NB4 (cell line): ENCODE measurements at regions not wholly inside any gene's neighbourhood (a gene's known extent, or its start where the extent isn't known, plus 50 kb on each side); places are given as distances from the start of the nearest gene placed in this dataset.

Source experiments
- DNase-seq: peaks from one replicate; pipeline ENCODE4 v3.0.0; 2010; ENCODE audit warnings: low read depth
- H3K4me3 ChIP-seq: one replicate; pipeline ENCODE4 v1.5.1; 2011; ENCODE audit warnings: mild to moderate bottlenecking, low read depth, low read length, moderate library complexity
- MYC ChIP-seq: IDR thresholded peaks from 2 replicates; pipeline ENCODE4 v1.6.1; 2011; ENCODE audit warnings: low read depth, low read length
- POLR2A ChIP-seq: IDR thresholded peaks from 2 replicates; pipeline ENCODE4 v1.6.1; 2011; ENCODE audit warnings: mild to moderate bottlenecking; ENCODE audit not compliant: insufficient read length; ENCODE audit errors: extremely low read depth
- TF ChIP-seq, protein P1 (sequence below): IDR thresholded peaks from one replicate; pipeline ENCODE4 v1.5.1; 2012; ENCODE audit warnings: low read depth, low read length
- TF ChIP-seq, protein P2 (sequence below): IDR thresholded peaks from 2 replicates; pipeline ENCODE4 v1.6.1; 2011; ENCODE audit warnings: low read depth, low read length

DNA sequence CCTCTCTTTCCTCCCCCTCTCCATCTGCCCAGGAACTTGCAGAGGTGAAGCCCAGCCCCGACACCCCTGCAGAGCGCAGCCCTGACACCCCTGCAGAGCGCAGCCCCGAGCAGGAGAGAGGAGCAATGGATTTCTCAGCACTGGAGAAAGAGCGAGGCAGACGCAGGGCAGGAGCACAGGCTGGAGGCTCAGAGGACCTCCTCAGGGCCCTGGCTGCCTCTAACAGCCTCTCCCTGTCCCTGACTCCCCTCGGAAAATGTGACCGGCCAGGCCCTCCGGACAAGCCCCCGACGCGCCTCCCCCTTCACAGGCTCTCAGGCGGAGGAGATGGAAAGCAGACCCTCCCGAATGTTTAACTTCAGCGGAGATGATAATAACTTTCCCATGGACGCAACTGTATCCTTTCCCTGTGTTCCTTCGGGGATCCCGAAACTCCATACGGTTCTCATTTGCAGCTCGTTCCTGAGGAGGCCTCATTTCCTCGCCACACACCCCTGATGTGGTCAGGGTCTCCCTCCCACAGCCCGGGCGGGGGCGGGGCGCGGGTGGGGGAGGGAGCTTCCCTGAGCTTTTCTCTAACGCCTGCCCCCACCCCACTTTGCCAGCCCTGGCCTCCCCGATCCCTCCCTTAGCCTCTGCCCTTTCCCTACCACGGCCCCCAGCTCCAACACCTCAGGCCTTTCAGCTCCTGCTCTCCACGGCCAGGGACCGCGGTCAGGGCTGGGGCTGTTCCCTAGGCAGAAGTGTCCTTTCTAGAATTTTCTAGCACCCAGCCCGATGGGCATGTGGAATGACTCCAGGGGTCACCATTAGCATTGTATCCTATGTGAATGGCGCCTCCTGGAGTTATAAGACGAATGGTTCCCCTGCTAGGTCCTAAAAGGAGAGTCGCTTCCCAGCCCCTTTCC lies 201.1 kb upstream of the BCOR start:
- DNase-seq: peak; percentile 41
- H3K4me3 ChIP-seq: no peak overlapping the region
- TF ChIP-seq POLR2A: no peak
- TF ChIP-seq, protein P1, sequence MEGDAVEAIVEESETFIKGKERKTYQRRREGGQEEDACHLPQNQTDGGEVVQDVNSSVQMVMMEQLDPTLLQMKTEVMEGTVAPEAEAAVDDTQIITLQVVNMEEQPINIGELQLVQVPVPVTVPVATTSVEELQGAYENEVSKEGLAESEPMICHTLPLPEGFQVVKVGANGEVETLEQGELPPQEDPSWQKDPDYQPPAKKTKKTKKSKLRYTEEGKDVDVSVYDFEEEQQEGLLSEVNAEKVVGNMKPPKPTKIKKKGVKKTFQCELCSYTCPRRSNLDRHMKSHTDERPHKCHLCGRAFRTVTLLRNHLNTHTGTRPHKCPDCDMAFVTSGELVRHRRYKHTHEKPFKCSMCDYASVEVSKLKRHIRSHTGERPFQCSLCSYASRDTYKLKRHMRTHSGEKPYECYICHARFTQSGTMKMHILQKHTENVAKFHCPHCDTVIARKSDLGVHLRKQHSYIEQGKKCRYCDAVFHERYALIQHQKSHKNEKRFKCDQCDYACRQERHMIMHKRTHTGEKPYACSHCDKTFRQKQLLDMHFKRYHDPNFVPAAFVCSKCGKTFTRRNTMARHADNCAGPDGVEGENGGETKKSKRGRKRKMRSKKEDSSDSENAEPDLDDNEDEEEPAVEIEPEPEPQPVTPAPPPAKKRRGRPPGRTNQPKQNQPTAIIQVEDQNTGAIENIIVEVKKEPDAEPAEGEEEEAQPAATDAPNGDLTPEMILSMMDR: peak; percentile 24

DNA sequence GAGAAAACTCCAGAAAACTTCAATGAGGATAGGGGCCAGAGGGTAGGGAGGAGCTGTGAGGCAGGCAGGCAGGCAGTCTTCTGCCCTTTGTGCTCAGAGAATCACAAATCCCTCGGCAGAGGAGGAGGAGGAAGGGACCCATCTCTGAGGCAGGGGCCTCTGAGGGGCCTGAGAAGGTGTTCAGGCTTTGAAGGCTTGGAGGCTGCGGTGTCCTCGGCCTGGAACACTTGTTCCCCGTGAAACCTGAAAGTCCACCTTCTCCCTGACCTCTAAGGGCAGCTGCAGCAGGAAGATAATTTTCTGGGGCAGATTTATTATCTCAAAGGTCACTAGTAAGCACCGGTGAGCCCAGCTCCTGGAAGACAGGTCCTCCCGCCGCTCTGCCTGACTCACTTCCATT lies 200.3 kb upstream of the BCOR start:
- no peak overlapping the region for H3K4me3 ChIP-seq
- TF ChIP-seq, protein P2, sequence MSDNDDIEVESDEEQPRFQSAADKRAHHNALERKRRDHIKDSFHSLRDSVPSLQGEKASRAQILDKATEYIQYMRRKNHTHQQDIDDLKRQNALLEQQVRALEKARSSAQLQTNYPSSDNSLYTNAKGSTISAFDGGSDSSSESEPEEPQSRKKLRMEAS: no peak
- TF ChIP-seq MYC (no peak), POLR2A (no peak)
- TF ChIP-seq, protein P1: no peak
- DNase-seq: no peak

DNA sequence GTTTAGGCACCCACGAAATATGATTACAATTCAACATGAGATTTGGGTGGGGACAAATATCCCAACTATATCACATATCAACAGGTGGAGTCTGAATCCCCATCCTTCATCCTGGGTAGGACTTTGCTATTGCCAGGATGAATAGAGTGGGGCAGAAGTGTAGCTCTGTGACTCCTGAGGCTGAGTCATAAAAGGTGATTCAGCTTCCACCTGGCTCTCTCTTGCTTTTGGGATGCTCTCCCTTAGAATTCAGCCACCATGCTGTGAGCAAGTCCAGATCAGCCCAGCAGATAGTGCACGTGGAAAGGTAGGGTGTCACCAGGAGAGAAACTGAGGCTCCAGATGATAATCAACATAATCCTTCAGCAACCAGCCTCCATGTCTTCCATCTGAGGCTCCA lies 193.8 kb upstream of the BCOR start:
- no peak for DNase-seq
- TF ChIP-seq, protein P2: no peak
- TF ChIP-seq POLR2A: no peak
- TF ChIP-seq, protein P1: no peak
- TF ChIP-seq MYC: no peak
- H3K4me3 ChIP-seq: no peak overlapping the region

DNA sequence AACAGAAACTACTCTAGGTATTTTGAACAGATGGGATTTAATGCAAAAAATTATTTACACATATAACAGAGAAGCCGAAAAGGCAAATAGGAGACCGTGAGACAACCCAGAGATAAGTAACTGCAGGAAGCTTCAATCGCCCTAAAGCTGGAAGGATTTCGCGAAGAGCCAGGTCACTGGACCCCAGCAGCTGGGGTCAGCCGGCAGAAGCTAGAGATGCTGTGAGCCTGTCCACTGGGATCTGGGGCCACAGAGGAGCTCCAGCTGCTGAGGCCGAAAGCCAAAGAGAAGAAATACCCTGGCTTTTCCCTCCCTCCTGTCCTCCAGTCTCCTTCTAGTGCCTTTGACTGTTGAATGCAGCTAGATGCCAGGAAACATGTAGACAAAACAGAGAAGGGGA lies 192.8 kb upstream of the BCOR start:
- TF ChIP-seq, protein P1: no peak
- TF ChIP-seq, protein P2: no peak
- TF ChIP-seq POLR2A: no peak
- TF ChIP-seq MYC: no peak
- DNase-seq: no peak
- H3K4me3 ChIP-seq: no peak overlapping the region

DNA sequence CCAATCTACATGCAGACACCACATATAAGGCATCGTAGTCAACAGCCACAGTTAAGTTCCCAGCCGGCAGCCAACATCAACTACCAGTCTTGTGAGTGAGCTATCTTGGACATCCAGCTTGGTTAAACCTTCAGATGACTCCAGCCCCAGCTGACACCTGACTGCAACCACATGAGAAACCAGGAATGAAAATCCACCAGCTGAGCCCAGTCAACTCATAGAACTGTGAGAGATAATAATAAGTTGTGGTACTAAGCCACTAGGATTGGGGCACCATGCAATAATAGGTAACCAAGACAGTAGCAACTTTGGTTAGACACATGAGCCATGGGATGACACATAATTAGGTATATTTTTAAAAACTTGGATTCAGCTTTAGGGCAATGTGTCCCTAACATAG lies 188.1 kb upstream of the BCOR start:
- TF ChIP-seq POLR2A: no peak
- TF ChIP-seq, protein P1: no peak
- TF ChIP-seq, protein P2: no peak
- TF ChIP-seq MYC: no peak
- H3K4me3 ChIP-seq: no peak overlapping the region
- DNase-seq: no peak

DNA sequence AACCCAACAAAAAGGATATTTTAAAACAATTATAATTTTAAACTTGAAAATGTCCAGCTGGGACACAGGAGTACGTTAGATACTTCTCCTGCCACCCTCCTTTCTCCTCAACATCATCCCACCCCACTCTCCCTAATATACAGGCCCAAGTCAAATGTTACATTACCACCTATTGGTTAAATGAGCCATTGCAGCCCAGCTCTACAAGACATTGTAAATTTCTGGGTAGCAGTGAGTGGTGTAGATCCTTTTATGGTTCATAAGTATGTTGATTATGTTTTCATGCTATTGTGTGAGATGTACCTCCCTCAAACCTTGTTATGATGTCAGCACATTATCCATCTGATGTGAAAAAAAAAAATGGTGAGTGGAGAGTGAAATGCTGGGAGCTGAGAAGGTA lies 187.1 kb upstream of the BCOR start:
- TF ChIP-seq POLR2A: no peak
- TF ChIP-seq, protein P1: no peak
- TF ChIP-seq, protein P2: no peak
- TF ChIP-seq MYC: no peak
- no peak overlapping the region for H3K4me3 ChIP-seq
- no peak for DNase-seq
